PC-3 (cell line): ENCODE measurements at regions not wholly inside any gene's neighbourhood (a gene's known extent, or its start where the extent isn't known, plus 50 kb on each side); places are given as distances from the start of the nearest gene placed in this dataset.

Experiments
- ATAC-seq: fragments of 200-7000 bp; cut with Tn5 transposase; 2 replicates; pipeline ENCODE4 v1.9.1; 2020; ENCODE audit warnings: mild to moderate bottlenecking, moderate library complexity
- BruUV-seq: library from RNA; stranded (reverse); fragments of 400-500 nt; replicated peaks from 2 replicates; lab custom pipeline; 2021; lab: Mats Ljungman, UMichigan
- CTCF ChIA-PET: fragments of 300-600 bp; sonication (Branson Sonifier 250); formaldehyde crosslinking; loops from one replicate; lab custom pipeline; 2022; ENCODE audit warnings: antibody characterized with exemption; lab: Charles Lee
- POLR2A ChIA-PET: fragments of 300-600 bp; sonication (Branson Sonifier 250); formaldehyde crosslinking; loops from one replicate; lab custom pipeline; 2022; ENCODE audit warnings: antibody characterized with exemption; ENCODE audit not compliant: unreplicated experiment; lab: Charles Lee
- DNase-seq: peaks from one replicate; pipeline ENCODE4 v3.0.0-alpha.2; 2015
- H2AFZ ChIP-seq: fragments of 300-600 bp; sonication (generic); 2 replicates; pipeline ENCODE4 v1.6.0; 2016; ENCODE audit warnings: antibody characterized with exemption, low read length
- H3F3A ChIP-seq: fragments of 300-600 bp; sonication (generic); one replicate; pipeline ENCODE4 v1.6.0; 2017; ENCODE audit warnings: antibody characterized with exemption, low read length, control low read depth, mild to moderate bottlenecking; ENCODE audit not compliant: unreplicated experiment
- H3K27ac ChIP-seq: fragments of 300-600 bp; sonication (generic); 2 replicates; pipeline ENCODE4 v1.5.1; 2016; ENCODE audit warnings: mild to moderate bottlenecking, low read length
- H3K27me3 ChIP-seq: fragments of 300-600 bp; sonication (generic); 2 replicates; pipeline ENCODE4 v1.6.1; 2016; ENCODE audit warnings: low read length, mixed read lengths
- H3K36me3 ChIP-seq: fragments of 300-600 bp; sonication (generic); 2 replicates; pipeline ENCODE4 v1.6.1; 2016; ENCODE audit warnings: low read depth, mixed run types, low read length, mixed read lengths
- H3K4me1 ChIP-seq: fragments of 300-600 bp; sonication (generic); 2 replicates; pipeline ENCODE4 v1.5.1; 2016; ENCODE audit warnings: low read length; ENCODE audit not compliant: insufficient read depth
- H3K4me2 ChIP-seq: fragments of 300-600 bp; sonication (generic); 2 replicates; pipeline ENCODE4 v1.6.0; 2016; ENCODE audit warnings: low read length
- H3K4me3 ChIP-seq: fragments of 300-600 bp; sonication (generic); 2 replicates; pipeline ENCODE4 v1.5.1; 2016; ENCODE audit warnings: mild to moderate bottlenecking, low read length, mixed read lengths
- H3K79me2 ChIP-seq: fragments of 300-600 bp; sonication (generic); 2 replicates; pipeline ENCODE4 v1.6.1; 2017; ENCODE audit warnings: low read length, mixed read lengths
- H3K9ac ChIP-seq: fragments of 300-600 bp; sonication (generic); 2 replicates; pipeline ENCODE4 v1.6.0; 2016; ENCODE audit warnings: mild to moderate bottlenecking, low read length
- H3K9me2 ChIP-seq: fragments of 300-600 bp; sonication (generic); replicated peaks from 2 replicates; pipeline ENCODE4 v1.6.1; 2016; ENCODE audit warnings: mixed run types, low read length, mixed read lengths
- H3K9me3 ChIP-seq: fragments of 300-600 bp; sonication (generic); 2 replicates; pipeline ENCODE4 v1.6.1; 2016; ENCODE audit warnings: low read length, mixed read lengths
- H4K20me1 ChIP-seq: fragments of 300-600 bp; sonication (generic); 2 replicates; pipeline ENCODE4 v1.6.1; 2016; ENCODE audit warnings: low read length, mixed read lengths
- EZH2 ChIP-seq: fragments of 300-600 bp; sonication (generic); IDR thresholded peaks from one replicate; pipeline ENCODE4 v1.6.1; 2017; ENCODE audit warnings: antibody characterized with exemption, mild to moderate bottlenecking, low read length; ENCODE audit not compliant: unreplicated experiment
- EZH2phosphoT487 ChIP-seq: fragments of 300-600 bp; sonication (generic); IDR thresholded peaks from 2 replicates; pipeline ENCODE4 v1.6.1; 2018; ENCODE audit warnings: mild to moderate bottlenecking, antibody characterized with exemption, low read length, borderline replicate concordance
- intact Hi-C: fragments of 100-400 bp; cut with micrococcal nuclease; formaldehyde crosslinking; loops from 2 replicates; pipeline ENCODE4 v1.9.0; 2023
- TF ChIP-seq, protein P1 (sequence below): fragments of 300-600 bp; sonication (generic); conservative IDR thresholded peaks from 2 replicates; pipeline ENCODE4 v1.5.1; 2017; ENCODE audit warnings: antibody characterized with exemption, low read depth, mild to moderate bottlenecking, low read length

DNA sequence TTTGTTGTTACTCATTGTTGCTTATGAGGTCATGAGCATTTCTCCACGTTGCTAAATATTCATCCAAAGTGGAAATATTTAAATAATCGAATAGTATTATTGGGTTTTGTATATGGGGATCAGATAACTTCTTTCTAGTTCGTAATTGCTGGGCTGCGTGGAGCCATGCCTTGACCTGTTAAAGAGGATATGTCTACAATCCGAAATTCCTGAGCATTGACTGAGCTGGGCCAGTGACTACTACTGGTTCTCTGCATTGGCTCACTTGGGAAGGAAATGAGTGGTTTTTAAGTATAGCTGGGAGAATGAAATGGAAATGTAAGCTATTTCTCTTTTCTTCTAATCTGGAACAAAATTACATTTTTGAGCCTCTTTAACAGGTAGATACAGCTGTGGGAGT lies 163.2 kb downstream of the RPL10L start:
- no peaks in the 10 kb centered on the region for H3K9me2 ChIP-seq
- no peaks in the 10 kb centered on the region for H4K20me1 ChIP-seq
- H2AFZ ChIP-seq: no peak overlapping the region
- no TSS peak for BruUV-seq
- H3F3A ChIP-seq: no peaks in the 10 kb centered on the region
- intact Hi-C loops: no loop called here
- ATAC-seq: no peak
- peaks cover 11% of the 10 kb centered on the region; the same call in 1 of the 2 replicates for H3K27me3 ChIP-seq
- DNase-seq: peak; percentile 9
- H3K79me2 ChIP-seq: no peaks in the 10 kb centered on the region
- no peaks in the 10 kb centered on the region for H3K36me3 ChIP-seq
- H3K4me1 ChIP-seq: no peaks in the 10 kb centered on the region
- ChIA-PET CTCF (no interaction called here), POLR2A (no interaction called here)
- TF ChIP-seq, protein P1, sequence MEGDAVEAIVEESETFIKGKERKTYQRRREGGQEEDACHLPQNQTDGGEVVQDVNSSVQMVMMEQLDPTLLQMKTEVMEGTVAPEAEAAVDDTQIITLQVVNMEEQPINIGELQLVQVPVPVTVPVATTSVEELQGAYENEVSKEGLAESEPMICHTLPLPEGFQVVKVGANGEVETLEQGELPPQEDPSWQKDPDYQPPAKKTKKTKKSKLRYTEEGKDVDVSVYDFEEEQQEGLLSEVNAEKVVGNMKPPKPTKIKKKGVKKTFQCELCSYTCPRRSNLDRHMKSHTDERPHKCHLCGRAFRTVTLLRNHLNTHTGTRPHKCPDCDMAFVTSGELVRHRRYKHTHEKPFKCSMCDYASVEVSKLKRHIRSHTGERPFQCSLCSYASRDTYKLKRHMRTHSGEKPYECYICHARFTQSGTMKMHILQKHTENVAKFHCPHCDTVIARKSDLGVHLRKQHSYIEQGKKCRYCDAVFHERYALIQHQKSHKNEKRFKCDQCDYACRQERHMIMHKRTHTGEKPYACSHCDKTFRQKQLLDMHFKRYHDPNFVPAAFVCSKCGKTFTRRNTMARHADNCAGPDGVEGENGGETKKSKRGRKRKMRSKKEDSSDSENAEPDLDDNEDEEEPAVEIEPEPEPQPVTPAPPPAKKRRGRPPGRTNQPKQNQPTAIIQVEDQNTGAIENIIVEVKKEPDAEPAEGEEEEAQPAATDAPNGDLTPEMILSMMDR: no peak
- no peak for TF ChIP-seq EZH2phosphoT487
- no peak for TF ChIP-seq EZH2
- no peak overlapping the region for H3K9ac ChIP-seq
- H3K4me3 ChIP-seq: no peak overlapping the region
- no peak overlapping the region for H3K4me2 ChIP-seq
- H3K9me3 ChIP-seq: no peaks in the 10 kb centered on the region
- H3K27ac ChIP-seq: no peak overlapping the region

DNA sequence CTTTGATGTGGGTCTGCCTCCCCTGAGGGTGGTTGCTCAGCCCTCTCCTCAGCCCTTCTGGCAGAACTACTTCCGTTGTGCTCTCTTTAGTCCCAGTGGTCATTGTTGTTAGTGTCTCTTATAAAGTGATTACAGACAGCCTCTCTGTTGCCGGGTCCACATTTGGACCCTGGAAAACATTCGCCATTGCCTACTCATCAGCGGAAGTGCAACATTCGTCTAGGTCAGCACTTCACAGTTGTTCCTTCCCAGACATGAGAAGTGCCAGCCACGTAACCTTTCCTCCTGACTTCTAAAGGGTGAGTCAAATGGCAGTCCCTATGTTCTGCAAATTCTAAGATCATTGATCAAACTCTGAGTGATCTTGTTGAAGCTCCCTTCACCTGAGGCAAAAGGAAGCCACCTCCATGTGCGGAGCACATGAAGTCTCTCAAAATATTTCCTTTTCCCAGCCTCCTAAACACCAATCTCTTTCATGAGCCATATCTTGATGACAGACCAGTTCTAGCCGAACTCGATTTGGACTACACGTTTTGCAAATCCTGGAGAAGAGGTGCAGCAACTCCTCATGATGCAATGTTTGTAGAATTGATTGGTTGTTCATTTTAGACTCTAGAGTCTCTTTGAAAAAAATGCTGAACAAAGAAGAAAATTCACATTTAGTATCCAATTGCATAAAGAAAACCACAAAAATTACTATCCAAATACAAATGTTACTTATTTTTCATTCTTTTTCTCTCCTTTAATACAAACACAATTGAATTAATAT lies 163.8 kb downstream of the RPL10L start:
- Histone ChIP-seq H3K79me2 (no peaks in the 10 kb centered on the region), H3K27ac (no peak overlapping the region), H3F3A (no peaks in the 10 kb centered on the region), H3K4me1 (no peaks in the 10 kb centered on the region), H2AFZ (no peak overlapping the region), H3K27me3 (peaks cover 11% of the 10 kb centered on the region; the same call in 1 of the 2 replicates), H3K4me3 (no peak overlapping the region), H3K9ac (no peak overlapping the region), H3K36me3 (no peaks in the 10 kb centered on the region), H4K20me1 (no peaks in the 10 kb centered on the region), H3K9me3 (no peaks in the 10 kb centered on the region), H3K4me2 (no peak overlapping the region), H3K9me2 (no peaks in the 10 kb centered on the region)
- no TSS peak for BruUV-seq
- TF ChIP-seq EZH2phosphoT487: no peak
- TF ChIP-seq, protein P1: no peak
- TF ChIP-seq EZH2: no peak
- intact Hi-C loops: no loop called here
- ATAC-seq (no peak), DNase-seq (no peak)
- ChIA-PET POLR2A (no interaction called here), CTCF (no interaction called here)

DNA sequence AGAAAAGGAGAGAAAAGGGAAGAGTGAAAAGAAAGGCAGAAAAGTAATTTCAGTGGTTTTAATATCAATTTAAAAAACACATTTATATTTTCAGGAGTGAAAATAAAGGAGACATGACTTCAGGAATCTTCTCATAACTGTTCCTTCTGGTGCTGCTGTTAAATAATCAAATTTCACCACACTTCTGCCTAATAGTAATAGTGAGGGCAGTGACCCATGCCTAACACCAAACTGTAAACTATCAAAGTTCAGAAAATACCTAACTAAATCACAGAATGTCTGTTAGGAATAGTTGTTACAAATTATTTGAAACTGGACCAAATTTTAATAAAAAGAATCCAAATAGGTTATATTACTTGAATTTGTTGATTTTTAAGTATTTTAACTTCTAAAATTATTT lies 169.4 kb downstream of the RPL10L start:
- BruUV-seq: no TSS peak
- Histone ChIP-seq H3K9me3 (no peaks in the 10 kb centered on the region), H3F3A (no peaks in the 10 kb centered on the region), H3K36me3 (no peaks in the 10 kb centered on the region), H2AFZ (no peak overlapping the region), H3K27me3 (peaks cover 5% of the 10 kb centered on the region; the same call in 1 of the 2 replicates), H3K4me2 (no peak overlapping the region), H3K27ac (no peak overlapping the region), H3K79me2 (no peaks in the 10 kb centered on the region), H3K9ac (no peak overlapping the region), H4K20me1 (no peaks in the 10 kb centered on the region), H3K9me2 (no peaks in the 10 kb centered on the region), H3K4me3 (no peak overlapping the region), H3K4me1 (no peaks in the 10 kb centered on the region)
- intact Hi-C loops: no loop called here
- TF ChIP-seq EZH2 (no peak), EZH2phosphoT487 (no peak)
- TF ChIP-seq, protein P1: no peak
- DNase-seq (no peak), ATAC-seq (no peak)
- ChIA-PET CTCF (no interaction called here), POLR2A (no interaction called here)
